ENCODE measurements at regions not wholly inside any gene's neighbourhood (a gene's known extent, or its start where the extent isn't known, plus 50 kb on each side); places are given as distances from the start of the nearest gene placed in this dataset.

DNA sequence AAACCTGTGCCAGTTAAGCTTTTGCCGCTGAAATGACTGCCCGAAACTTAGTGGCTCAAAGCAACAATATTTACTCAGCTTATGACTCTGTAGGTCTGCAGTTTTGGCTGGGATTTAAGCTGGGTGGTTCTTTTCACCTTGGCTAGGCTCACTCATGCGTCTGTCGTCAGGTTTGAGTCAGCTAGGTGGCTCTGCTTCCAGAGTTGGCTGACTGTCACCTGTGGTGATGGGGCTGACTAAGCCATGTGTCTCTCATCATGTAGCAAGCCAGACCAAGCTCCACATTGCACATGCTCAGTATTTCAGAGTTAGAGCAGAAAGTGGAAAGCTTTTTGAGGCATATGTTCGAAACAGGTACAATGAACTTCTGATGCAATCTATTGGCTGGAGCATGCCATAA lies 354.8 kb downstream of the MEIS1 start:
- DNase-seq (ENCODE audit: low read depth in 4 of 4, low spot score in 3 of 4), result no peak

DNA sequence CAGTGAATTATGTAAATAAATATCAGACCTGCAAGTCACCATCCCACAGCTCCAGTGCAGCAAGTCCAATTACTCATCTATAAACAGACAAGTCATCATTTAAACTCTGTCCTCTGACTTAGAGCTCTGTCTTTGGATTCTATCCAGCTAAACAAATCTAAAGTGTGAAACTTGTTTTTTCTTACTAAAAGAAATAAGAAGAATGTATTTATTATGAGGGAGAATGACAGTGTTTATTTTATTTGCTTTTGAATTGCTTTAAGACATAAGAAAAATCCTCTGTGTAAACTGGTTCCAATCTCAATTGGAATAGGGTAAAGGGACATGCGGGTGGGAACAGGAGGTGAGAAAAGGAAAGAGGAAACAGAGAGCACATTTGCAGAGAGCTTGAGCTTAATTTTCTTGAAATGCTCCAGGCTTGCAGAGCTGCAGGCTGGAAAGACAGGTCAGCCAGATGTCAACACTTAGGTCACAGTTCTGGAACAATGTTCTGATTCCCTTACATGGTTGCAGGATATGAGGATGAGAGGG lies 355.8 kb downstream of the MEIS1 start:
- no peak for DNase-seq (ENCODE audit: low read depth in 4 of 4, low spot score in 3 of 4)

DNA sequence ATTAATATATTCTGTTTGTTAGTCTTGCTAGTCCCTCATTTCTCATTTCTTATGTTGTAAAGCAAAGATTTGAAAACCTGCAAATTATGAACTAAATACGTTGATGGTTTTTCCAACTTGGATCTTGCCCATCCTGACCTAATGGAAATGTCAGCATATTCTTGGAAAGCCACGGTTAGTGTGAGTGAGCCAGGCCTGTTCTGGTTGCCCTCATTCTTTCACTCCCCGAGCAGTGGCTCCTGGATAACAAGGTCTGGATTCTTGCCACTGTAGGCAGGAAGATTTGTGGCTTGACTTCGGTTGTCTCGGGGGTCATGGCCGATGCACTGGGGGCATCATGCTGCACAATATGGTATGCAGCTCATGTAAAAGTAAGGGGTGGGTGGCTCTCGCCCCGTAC lies 359.1 kb downstream of the MEIS1 start:
- DNase-seq (ENCODE audit: low read depth in 4 of 4, low spot score in 3 of 4), result no peak

DNA sequence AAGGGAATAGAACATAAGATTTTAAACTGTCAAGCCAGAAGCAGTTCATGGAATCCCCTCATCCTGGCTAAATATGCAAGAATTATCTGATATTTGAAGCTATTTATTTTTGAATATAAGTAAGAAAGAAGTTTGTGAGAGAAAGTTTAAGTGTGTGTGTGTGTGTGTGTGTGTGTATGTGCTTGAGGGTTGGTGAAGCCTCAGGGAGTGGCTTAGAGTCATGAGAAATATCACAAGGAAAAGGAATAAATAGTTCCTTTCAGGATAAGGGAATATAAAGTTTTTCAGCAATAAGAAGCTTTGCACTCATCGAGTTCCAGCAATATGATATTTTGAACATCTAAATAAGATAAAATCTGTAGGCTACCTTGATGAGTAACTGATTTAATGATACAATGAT lies 359.6 kb downstream of the MEIS1 start:
- no peak for DNase-seq (ENCODE audit: low read depth in 4 of 4, low spot score in 3 of 4)

DNA sequence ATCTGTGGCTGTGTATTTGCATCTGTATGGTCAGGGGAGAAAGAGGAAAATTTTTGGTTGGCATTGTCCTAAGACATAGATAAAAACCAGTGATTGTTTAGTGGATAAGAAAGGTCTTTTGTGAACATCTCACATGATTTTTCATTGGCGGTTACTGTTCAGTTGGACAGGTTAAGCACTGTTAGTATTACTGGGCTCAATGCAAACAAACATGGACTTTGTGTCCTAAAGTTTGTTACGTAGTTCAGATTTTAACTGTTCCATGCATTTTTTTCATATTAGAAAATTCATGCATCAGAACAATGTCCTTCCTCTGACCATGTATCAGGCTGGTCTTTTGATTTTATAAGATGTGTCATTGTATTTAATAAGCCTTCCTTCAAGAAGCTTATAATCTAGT lies 368.0 kb downstream of the MEIS1 start:
- no peak for DNase-seq (ENCODE audit: low read depth in 4 of 4, low spot score in 3 of 4)

DNA sequence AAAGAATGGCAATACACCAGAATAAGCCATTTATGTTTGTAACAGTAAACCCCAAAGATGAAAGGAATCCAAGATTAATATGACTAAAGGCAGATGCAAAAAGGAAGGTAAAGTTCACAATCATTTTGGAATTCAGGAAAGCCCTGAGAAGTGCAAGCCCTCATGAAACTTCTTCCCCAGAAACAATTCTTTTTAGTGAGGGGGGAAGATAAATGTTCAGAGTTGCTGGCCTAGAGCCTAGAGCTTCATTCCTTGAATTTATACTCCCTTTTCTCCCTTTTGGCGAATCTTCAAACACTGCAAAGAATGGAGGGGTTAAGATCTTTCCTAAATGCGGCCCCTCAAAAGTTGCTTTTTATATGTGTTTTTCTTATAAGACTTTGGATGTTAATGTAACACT lies 368.8 kb downstream of the MEIS1 start:
- peak in 3 of 4 donors; percentile 51 to 66 (median 54) for DNase-seq (ENCODE audit: low read depth in 4 of 4, low spot score in 3 of 4)

DNA sequence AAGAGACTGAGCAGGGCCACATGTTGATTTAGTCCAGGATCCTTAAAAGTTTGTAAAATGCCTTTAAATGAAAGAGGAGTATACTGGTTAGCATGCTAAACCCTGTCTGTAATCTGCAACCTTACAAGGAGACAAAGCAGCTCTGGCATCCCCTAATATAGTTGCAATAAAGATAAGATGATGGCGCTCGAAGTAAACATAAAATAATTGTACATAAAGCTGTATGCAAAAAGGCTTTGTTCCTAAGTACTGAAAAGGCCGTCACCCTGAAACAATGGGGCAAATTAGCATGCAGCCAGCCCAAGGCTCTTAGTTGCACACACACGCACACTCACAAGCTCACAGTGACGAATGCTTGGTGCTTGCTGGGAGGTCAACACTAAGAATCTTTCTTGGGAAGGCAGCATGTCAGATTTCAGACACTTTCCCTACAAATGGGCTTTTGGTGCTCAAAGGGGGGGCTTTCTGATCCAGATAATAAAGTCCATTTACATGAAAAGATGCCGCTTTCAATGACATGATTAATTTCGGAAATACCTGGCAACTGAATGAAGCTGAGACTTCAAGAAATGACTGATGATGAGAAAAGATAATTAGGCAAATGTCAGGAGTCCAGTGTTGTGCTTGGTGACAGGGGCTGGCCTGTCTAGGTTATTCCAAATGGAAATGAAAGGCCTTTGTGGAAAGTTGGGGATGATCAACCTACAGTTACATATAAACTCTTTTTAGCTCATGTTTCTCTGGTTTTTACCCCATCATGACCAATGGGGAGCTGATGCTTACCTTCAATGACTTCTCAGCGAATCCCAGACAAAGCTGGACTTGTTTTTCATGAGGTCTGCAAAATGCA lies 370.3 kb downstream of the MEIS1 start:
- no peak for DNase-seq (ENCODE audit: low read depth in 4 of 4, low spot score in 3 of 4)

DNA sequence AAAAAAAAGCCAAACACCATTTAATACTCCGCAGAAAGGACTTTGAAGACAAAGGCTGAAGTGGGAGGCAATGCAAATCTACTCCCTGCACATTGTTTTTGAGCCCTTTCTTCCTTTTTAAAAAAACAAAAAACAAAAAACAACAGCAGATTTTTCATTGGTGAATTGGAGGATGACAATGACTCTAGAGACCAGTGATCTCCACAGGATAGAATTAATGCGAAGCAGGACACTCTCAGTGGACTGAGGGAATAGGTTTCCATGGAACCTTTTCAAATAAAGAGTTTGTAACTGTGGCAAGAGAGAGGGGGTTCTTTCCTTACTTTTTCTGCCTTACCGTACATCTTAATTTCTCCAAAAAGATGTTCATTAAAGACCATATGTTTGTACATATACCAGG lies 371.0 kb downstream of the MEIS1 start:
- no peak for DNase-seq (ENCODE audit: low read depth in 4 of 4, low spot score in 3 of 4)

DNA sequence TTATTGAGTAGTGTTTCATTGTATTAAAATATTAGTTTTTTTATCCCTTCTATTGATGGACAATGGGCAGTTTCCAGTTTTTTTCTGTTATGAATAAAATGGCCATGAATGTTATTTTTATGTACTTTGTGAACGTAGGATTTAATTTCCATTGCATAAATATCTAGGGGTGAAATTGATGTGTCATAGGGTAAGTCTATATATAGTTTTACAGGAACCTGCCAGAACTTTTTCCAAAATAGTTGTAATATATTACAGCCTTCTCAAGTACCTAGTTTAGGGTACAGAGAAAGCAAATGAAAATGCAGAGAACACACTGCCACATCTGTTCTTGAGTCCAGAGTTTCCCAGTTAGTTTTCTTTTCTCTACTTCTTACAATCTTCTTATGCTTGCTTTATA lies 378.6 kb downstream of the MEIS1 start:
- DNase-seq (ENCODE audit: low read depth in 4 of 4, low spot score in 3 of 4), result no peak

DNA sequence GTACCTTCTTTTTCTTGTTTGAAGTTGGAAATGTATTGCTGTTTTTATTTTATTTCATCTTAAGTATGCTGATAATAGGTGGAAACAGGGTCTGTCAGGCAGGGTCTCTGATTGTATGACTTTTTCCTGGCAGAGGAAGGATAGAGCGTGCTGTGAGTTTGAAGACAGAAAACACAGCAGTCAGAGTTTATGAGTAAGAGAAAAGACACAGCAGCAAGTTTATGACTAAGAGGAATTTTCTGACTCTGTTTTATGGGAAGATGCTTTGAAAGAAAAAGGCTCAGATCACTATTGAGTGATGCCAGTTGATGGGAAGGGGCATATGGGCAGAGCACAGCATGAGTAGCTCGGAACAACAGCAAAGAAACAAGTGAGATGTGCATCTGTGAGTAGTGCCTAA lies 379.1 kb downstream of the MEIS1 start:
- no peak for DNase-seq (ENCODE audit: low read depth in 4 of 4, low spot score in 3 of 4)

DNA sequence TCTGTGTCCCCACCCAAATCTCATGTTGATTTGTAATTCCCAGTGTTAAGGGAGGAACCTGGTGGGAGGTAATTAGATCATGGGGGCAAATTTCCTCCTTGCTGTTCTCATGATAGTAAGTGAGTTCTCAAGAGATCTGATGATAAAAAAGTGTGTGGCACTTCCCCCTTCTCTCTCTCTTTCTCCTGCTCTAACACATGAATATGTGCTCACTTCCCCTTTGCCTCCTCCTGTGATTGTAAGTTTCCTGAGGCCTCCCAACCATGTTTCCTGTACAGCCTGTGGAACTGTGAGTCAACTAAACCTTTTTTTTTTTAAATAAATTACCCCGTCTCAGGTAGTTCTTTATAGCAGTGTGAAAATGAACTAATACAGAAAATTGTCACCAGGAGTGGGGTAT lies 380.0 kb downstream of the MEIS1 start:
- no peak for DNase-seq (ENCODE audit: low read depth in 4 of 4, low spot score in 3 of 4)

DNA sequence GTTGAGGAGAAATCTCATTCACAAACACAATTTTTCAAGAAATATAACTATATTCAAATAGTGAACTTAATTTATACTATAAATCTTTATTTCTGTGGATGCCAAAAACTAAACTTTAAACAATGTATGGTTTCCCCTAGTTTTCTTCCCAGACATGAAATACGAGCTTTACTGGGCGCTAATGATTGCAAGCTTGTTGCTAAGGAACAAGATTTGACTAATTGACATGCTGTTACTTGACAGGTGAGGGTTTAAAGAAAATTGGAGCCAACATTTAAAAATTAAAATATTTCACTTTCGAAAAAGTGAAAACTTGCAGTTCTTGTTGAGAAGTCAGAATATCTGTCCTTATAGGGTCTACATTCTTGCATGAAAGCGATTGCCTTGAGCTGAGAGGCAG lies 381.0 kb downstream of the MEIS1 start:
- no peak for DNase-seq (ENCODE audit: low read depth in 4 of 4, low spot score in 3 of 4)

DNA sequence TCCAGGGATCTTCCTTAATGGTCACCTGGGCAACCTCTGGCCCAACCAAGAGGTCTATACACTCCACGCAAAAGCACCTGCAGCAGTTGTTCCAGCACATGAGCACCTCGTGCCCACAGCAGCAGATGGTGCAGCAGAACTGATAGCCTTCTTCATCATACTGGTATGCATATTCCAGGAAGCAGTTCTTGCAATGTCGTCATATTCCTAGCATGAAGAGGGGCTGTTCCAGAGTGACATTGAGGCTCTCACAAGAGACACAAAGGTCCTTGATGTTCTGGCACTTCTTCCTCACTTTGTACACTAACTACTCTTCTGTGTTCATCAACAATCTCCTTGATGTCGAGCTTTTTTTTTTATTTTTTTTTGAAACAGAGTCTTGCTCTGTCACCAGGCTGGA lies 386.2 kb downstream of the MEIS1 start:
- no peak for DNase-seq (ENCODE audit: low read depth in 4 of 4, low spot score in 3 of 4)

DNA sequence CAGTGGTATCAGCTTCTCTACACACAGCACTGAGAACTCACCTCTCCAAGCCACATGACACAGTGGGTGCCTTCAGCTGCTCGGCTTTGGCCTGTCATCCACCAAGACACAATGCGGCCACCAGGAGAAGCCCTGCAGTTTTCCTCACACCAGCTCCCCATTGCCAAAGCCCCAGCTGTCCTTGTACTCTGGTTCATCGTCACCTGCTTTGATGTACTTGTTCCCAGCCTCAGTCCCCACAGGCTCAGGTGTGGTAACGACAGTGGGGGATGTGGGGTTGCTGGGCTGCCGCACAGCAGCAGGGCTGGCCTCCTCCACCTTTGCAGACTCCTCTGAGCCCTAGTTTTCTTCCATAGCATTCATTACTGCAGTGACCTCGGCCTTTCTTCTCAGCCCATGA lies 387.3 kb downstream of the MEIS1 start:
- DNase-seq (ENCODE audit: low read depth in 4 of 4, low spot score in 3 of 4), result no peak

DNA sequence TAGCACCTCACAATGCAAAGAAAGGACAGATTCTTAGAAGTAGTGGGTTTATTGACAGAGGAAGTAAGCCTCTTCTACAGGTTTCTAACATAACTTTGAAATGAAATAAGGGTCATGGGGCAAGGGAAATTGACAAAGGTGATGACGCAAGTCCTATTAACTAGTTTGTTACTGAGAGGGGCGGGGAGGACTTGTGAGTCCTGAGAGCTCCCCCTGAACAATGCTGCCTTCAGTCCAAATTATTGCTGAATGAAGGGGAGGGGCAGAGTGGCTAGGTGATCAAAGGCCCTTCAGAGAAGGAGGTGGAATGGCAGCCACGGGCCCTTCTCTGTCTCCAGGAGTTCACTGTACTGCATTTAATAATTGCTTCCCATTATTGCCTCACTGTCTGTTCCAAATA lies 390.0 kb downstream of the MEIS1 start:
- no peak for DNase-seq (ENCODE audit: low read depth in 4 of 4, low spot score in 3 of 4)

DNA sequence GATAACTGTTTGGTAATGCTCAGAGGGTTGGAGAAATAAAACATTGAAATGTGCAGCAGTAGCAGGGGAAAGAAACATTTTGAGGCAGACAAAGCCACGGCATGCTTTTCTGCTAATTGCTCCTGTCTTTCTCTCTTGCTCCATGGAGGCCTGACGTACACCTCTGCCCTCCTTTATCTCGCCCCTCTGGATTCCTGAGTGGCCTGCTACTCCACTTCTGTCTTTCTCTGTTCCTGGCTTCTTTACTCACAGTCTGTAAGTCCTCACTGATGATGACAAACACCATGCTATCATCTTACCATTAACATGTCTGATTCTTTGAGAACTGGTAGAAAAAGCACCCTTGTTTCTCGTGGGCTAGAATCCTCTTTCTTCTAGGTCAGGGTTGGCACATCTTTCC lies 392.9 kb downstream of the MEIS1 start:
- no peak for DNase-seq (ENCODE audit: low read depth in 4 of 4, low spot score in 3 of 4)

DNA sequence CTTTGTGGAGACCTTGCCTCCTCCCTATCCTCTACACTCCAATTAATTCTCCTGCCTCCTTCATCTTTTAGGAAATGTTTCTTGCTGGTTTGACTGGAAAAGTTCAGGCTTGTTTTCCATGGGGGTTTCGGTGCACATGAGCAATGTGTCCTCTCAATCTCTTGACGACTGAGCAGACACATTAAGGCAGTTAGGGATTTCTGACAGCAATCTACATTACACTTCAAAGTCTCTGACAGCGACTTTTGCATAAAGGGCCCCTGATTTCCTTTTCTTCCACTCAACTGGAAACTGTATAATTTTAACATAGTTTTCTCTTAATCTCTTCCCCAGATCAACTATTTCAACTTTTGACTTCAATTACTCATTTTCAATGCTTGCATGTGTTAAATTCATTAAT lies 394.0 kb downstream of the MEIS1 start:
- DNase-seq (ENCODE audit: low read depth in 4 of 4, low spot score in 3 of 4), result no peak

DNA sequence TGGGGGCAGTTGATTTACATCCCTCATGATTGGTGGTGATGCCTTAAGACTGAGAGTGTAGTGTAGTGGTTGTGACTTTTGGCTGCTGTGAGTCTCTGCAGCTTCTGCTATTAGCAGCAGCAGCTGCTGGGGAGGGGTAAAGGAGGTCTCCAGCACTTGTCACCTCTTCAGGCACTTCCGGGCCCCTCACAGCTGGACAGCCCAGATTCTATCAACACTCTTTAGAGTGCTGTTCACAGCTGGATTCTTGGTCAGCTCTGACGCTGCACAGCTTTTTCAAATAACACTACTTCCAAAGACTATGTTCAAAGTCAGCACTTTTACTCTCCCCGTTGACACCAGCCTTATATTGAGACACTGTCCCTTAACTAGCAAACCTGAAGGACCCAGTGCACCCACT lies 396.0 kb downstream of the MEIS1 start:
- DNase-seq (ENCODE audit: low read depth in 4 of 4, low spot score in 3 of 4), result peak in 1 of 4 donors; percentile 20

DNA sequence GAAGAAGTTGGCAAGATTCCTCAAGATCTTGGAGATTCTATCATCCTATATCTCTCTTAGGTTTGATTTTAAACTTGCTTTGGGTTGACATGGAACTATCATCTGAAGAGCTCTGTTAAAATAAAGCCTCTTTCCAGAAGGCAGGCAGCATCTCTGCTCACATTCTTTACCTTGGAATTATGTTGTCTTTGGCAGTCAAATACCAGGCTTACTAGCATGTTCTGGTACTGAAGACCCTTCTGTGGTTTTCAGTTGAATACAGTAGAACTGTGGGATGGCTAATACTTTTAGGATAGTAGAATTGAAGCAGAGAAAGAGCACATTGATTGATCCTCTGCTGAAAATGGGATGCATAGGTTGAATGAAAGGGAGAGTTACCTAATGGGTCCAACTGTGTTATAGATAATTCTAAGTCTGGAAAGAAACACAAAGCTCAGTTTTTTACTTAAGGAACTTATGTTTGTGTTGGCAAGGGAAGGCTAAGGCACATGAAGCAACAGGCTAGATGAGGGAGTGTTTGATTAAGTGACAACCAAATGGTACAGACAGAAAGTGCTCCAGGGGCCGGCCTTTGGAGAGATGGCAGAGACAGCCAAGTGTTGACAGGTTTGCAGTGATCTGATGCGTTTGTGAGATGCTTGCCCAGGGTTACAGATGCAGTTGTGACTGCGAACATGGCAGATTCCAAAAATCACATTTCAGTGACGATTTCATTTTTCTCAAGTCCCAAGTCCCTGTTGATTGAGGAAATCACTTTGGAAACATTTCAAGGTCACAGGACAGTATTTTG lies 397.9 kb downstream of the MEIS1 start:
- no peak for DNase-seq (ENCODE audit: low read depth in 4 of 4, low spot score in 3 of 4)

DNA sequence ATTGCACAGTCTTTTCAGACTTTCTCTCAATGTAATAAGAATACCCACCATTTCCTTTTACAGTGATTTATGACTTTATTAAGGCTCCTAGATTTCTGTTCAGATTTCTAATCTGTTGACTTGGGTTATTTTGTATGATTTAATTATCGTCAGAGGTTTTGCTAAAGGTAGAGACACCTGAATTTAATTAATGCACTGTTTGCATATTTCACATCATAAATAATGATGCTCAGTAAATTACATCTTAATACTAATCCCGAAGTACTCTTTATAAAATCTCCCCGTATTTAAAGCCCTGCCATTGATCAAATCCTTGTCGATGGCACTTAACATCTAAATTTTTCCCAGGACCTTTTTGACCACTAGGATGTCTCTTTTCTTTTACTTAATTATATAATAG lies 399.9 kb downstream of the MEIS1 start:
- DNase-seq (ENCODE audit: low read depth in 4 of 4, low spot score in 3 of 4), result no peak

DNA sequence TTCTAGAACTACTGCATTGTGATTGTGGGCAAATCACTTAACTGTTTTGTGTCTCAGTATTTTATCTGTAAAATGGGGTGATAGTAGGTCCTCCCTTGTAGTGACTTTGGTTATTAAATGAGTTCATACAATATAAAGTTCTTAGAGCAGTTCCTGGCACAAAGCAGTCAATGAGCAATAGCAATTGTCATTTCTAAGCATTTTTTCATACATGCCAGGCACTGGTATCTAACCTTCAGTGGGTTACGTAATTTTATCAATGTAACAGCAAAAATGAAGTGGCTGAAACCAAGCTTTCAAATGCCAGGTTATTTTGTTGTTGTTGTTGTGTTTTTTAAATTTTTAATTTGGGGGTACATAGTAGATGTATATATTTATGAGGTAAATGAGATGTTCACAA lies 401.9 kb downstream of the MEIS1 start:
- DNase-seq (ENCODE audit: low read depth in 4 of 4, low spot score in 3 of 4), result no peak

Data from left renal pelvis (tissue), 4 donors.